ENCODE measurements at regions not wholly inside any gene's neighbourhood (a gene's known extent, or its start where the extent isn't known, plus 50 kb on each side); places are given as distances from the start of the nearest gene placed in this dataset.
A peak's percentile ranks its signal among the peaks of the same experiment; 100 is the strongest.

DNA sequence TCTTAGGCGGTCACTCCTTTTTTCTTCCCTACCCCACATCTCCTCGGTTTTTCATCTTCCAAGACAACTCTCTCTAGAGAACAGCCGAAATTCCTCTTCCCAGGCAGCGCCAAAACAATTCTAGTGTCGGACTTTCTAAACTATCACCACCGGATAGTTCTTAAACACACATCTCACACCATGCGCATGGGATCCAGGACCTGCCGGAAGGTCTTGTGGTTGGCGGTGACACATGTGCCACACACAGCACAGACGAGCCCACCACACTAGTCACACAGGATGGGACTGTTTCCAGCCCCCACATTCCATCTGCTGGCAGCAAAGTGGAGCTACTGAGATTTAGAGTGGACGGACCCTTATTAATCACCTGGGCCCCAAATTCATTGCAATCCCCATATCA, 614.9 kb upstream of the CADM1 start:
- no peaks in the 10 kb centered on the region for H3K9me3 ChIP-seq (replicated peaks)
- H3K4me3 ChIP-seq, result no peak overlapping the region
- H3K4me1 ChIP-seq (replicated peaks), result no peaks in the 10 kb centered on the region
- no peak for DNase-seq (ENCODE audit: low read depth in 1 of 2, low spot score in 2 of 2)
- no peaks in the 10 kb centered on the region for H3K36me3 ChIP-seq
- no peaks in the 10 kb centered on the region for H3K27me3 ChIP-seq (replicated peaks)
- H3K27ac ChIP-seq, result no peak overlapping the region

DNA sequence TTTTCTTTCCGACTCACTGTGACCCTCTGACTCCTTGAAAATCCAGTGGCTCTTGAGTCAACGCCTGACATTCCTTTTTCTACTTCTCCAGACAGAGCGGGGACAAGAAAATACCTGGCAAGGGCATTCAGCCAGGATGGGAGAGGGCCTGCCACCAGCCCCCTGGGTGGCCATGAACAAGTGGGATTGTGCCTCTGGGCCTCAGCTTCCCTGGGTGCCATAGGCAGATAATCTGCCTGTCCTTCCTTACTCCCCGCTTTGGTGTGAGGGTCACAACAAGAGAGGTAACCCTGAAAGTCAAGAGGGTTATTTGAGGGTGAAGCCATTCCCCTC, 613.9 kb upstream of the CADM1 start:
- Histone ChIP-seq H3K9me3 (replicated peaks) (no peaks in the 10 kb centered on the region), H3K27ac (no peak overlapping the region), H3K4me3 (no peak overlapping the region), H3K27me3 (replicated peaks) (no peaks in the 10 kb centered on the region), H3K36me3 (no peaks in the 10 kb centered on the region), H3K4me1 (replicated peaks) (no peaks in the 10 kb centered on the region)
- DNase-seq (ENCODE audit: low read depth in 1 of 2, low spot score in 2 of 2), result no peak

DNA sequence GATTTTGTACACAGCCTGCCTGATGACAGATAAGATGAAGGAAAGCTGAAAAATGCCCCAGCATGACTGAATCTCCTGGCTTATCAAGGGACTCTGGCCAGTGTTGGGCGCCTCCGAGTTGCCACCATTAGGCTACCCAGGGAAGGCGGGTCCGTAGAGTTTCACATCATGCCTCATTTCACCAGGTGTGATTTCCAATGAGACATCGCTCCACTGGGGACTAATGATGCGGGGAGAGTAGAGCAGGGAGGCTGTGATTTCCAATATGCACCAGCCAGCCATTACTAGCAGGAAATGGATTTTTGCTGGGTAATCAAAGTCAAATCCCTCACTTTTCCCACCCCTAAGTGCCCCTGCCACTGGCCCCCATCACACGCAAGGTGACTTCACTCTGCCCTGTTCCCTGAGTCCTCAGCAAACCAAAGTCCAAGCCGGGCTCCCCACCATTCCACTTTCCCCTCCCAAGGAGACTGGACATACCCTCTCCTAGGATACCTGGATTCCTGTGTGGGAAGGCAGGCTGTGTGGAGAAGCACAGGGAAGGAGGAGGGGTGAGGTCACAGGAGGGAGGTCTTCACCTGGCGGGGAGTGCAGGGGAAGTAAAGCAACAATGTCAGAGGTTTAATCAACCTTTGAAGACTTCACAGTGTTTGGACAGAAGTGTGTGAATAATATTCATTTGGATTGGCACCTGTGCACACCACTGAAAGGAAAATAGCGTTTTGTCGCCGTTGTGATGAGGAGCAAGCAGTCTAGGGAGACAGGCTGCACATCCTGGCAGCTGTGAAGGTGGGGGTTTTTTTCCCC, 613.3 kb upstream of the CADM1 start:
- no peaks in the 10 kb centered on the region for H3K9me3 ChIP-seq (replicated peaks)
- no peaks in the 10 kb centered on the region for H3K4me1 ChIP-seq (replicated peaks)
- H3K27me3 ChIP-seq (replicated peaks), result no peaks in the 10 kb centered on the region
- H3K4me3 ChIP-seq, result no peak overlapping the region
- DNase-seq (ENCODE audit: low read depth in 1 of 2, low spot score in 2 of 2), result no peak
- no peak overlapping the region for H3K27ac ChIP-seq
- H3K36me3 ChIP-seq, result no peaks in the 10 kb centered on the region

DNA sequence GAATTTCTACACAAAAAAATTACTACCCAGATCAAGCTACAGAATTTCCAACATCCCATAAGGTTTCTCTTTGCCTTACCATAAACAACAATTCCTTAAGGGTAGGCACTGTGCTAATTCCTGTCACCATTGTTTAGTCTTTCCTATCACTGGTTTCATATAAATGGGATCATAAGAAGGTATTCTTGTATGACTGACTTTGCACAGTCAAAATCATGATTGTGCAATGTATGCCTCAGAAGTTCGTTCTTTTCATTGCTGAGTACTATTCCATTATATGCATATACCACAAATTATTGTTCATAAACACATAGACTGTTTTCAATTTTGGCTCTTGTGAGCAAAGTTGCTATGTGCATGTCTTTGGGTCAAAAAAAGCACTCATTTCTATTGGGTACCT, 611.6 kb upstream of the CADM1 start:
- Histone ChIP-seq H3K27me3 (replicated peaks) (no peaks in the 10 kb centered on the region), H3K36me3 (no peaks in the 10 kb centered on the region), H3K27ac (no peak overlapping the region), H3K4me1 (replicated peaks) (no peaks in the 10 kb centered on the region), H3K4me3 (no peak overlapping the region), H3K9me3 (replicated peaks) (no peaks in the 10 kb centered on the region)
- no peak for DNase-seq (ENCODE audit: low read depth in 1 of 2, low spot score in 2 of 2)

DNA sequence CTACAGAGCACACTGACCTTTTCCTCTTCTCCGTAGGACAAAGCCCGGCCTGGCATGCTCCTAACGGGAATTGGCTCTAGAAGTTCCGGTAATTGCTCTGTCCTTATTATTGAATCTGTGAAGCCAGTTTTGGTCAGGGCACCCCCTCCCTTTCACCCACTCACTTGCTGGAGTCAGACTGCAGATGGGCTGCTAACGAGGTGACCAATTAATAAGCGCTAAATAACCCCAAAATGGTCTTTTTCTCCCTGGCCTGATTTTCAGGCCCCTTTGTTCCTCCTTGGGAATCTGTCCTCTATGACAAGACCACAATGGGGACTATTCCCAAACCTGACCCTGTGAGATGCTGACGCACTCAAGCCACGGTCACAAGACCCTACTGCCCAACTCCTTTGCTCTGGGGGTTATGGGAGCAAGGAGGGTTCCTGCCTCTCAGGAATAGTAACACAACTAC, 610.0 kb upstream of the CADM1 start:
- Histone ChIP-seq H3K9me3 (replicated peaks) (no peaks in the 10 kb centered on the region), H3K4me1 (replicated peaks) (no peaks in the 10 kb centered on the region), H3K27ac (no peak overlapping the region), H3K27me3 (replicated peaks) (no peaks in the 10 kb centered on the region), H3K4me3 (no peak overlapping the region), H3K36me3 (no peaks in the 10 kb centered on the region)
- no peak for DNase-seq (ENCODE audit: low read depth in 1 of 2, low spot score in 2 of 2)

DNA sequence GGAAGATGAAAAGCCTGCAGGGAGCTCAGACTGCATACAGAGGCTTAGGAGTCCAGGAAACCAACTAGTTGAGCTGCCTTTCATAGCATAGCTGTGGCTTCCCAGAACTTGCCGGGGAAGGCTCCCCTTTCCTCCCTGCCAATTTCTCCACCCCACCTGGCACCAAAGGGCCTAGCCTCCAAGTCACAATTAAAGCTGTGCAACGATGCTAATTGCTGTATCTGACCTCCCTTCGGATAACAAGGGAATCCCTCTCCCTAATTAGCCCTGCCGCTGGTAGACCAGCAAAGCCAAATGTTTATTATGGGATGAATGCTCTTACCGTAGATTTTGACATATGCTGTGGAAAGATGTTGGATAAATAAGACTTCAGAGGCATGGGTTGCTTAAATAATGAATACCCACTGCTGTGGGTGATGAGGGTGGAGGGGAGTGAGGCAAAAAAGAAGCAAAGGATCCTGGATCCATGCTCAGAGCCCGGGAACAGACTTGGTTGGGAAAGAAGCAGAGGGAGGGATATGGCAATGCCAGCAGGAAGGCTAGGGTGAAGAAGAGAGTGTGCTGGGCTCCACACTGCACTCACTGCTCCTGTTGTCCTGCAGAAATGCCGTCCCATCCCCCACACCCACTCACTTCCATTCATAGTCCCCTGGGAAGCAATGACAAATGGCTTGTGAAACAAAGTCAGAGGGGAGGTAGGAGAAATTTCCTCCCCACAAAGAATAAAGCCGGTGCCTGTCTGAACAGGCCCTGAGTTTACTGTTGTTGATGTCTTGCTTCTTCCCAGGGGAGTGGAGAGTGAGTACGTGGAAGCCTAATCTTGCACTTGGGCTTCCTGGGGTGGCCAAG, 608.1 kb upstream of the CADM1 start:
- Histone ChIP-seq H3K27ac (no peak overlapping the region), H3K9me3 (replicated peaks) (no peaks in the 10 kb centered on the region), H3K4me3 (no peak overlapping the region), H3K27me3 (replicated peaks) (no peaks in the 10 kb centered on the region), H3K4me1 (replicated peaks) (no peaks in the 10 kb centered on the region), H3K36me3 (no peaks in the 10 kb centered on the region)
- DNase-seq (ENCODE audit: low read depth in 1 of 2, low spot score in 2 of 2), result no peak

DNA sequence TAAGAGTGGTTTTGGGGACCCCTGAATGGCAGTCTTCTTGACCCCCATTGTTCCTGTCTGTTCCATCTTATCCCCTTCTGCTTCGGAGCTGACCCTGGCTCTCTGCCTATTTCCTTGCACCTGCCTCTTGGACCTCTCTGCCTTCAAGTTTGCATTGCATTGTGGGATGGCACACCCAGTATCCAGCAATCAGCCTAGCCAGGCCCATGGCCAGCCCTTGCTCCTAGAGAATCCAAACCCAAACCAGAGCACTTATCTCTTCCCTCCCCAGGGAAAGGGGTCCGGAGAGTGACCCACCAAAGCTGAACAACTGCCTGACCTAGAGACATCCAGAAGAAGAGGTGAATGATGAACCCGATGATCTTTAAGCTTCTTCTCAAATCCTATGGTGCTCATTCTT, 607.3 kb upstream of the CADM1 start:
- no peaks in the 10 kb centered on the region for H3K9me3 ChIP-seq (replicated peaks)
- no peak overlapping the region for H3K4me3 ChIP-seq
- no peaks in the 10 kb centered on the region for H3K4me1 ChIP-seq (replicated peaks)
- H3K27ac ChIP-seq, result no peak overlapping the region
- no peak for DNase-seq (ENCODE audit: low read depth in 1 of 2, low spot score in 2 of 2)
- no peaks in the 10 kb centered on the region for H3K36me3 ChIP-seq
- H3K27me3 ChIP-seq (replicated peaks), result no peaks in the 10 kb centered on the region

DNA sequence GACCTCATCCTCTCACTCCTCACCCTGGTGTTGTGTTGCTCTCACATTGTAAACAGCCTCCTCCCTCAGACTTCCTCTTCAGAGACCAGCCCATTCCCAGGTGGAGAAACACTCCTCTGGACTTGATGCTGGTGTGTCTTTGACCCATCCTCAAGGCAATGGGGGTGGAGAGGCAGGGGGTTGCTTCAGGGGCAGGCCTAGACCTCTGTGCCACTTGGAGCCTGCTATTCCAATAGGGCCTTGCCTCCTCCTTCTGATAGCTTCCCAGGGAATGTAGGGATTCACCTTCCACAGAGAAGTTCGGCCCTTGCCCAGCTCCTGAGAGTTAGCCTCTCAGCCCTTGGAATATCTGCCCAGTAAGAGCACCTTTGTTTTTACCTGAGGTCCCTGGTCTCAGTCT, 606.6 kb upstream of the CADM1 start:
- Histone ChIP-seq H3K36me3 (no peaks in the 10 kb centered on the region), H3K9me3 (replicated peaks) (no peaks in the 10 kb centered on the region), H3K4me1 (replicated peaks) (no peaks in the 10 kb centered on the region), H3K27ac (no peak overlapping the region), H3K27me3 (replicated peaks) (no peaks in the 10 kb centered on the region), H3K4me3 (no peak overlapping the region)
- no peak for DNase-seq (ENCODE audit: low read depth in 1 of 2, low spot score in 2 of 2)

DNA sequence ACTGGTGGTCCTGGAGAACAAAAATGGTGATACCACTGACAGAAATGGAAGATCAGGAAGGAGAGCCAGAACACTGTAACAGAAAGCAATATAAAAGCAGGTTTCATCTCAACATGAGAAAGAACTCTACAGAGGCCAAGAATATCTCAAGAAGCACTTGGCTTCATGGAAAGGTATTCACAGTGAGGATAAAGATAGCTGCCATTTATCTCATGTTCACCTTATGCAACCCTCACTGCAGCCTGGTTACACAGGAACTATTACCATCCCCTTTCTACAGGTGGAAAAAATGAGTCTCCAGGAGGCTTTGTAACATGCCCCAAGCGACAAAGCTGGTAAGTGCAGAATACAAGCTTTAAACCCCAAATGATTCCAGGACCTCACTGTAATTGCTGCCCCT, 606.1 kb upstream of the CADM1 start:
- H3K4me3 ChIP-seq, result no peak overlapping the region
- no peaks in the 10 kb centered on the region for H3K4me1 ChIP-seq (replicated peaks)
- DNase-seq (ENCODE audit: low read depth in 1 of 2, low spot score in 2 of 2), result no peak
- no peaks in the 10 kb centered on the region for H3K27me3 ChIP-seq (replicated peaks)
- no peaks in the 10 kb centered on the region for H3K36me3 ChIP-seq
- no peak overlapping the region for H3K27ac ChIP-seq
- H3K9me3 ChIP-seq (replicated peaks), result no peaks in the 10 kb centered on the region

DNA sequence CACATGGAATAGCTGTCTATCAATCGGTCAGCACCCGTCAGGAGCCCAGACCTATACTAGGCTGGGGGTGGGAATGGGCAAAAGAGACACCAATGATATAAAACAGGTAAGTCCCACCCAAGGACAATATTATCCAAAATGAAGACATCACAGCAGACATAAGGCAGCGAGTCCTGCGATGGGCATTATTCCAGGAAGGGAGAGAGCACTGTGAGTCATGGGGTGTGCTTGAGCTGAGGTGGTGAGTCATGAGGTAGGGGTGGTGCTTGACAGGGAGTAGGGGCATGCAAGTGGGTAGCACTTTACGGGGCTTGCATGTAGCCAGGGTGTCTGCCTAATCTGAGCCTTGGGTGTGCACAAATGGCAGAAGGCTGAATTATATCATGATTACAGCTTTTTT, 605.0 kb upstream of the CADM1 start:
- H3K9me3 ChIP-seq (replicated peaks), result no peaks in the 10 kb centered on the region
- no peak overlapping the region for H3K4me3 ChIP-seq
- H3K27me3 ChIP-seq (replicated peaks), result no peaks in the 10 kb centered on the region
- H3K4me1 ChIP-seq (replicated peaks), result no peaks in the 10 kb centered on the region
- peak in 1 of 2 experiments; percentile 39 for DNase-seq (ENCODE audit: low read depth in 1 of 2, low spot score in 2 of 2)
- H3K36me3 ChIP-seq, result no peaks in the 10 kb centered on the region
- H3K27ac ChIP-seq, result no peak overlapping the region

DNA sequence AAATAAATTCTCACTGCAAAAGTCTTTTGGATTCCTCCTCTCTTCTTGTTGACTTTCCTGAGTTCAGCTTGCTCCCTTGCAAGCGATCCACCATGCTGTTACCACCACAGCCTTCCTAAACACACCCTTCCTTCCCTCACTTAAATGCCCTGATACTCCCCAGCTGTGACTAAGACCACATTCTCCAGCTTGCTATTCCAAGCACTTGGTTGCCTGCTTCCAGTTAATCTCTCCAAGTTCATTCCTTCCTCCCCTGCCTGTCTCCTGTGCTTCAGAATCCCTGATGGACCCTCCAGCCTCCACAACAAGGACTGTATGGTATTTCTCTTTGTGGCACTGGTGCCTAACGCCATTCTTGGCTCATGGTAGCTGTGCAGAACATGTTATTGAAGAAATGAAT, 603.9 kb upstream of the CADM1 start:
- no peak for DNase-seq (ENCODE audit: low read depth in 1 of 2, low spot score in 2 of 2)
- Histone ChIP-seq H3K4me1 (replicated peaks) (no peaks in the 10 kb centered on the region), H3K27me3 (replicated peaks) (no peaks in the 10 kb centered on the region), H3K9me3 (replicated peaks) (no peaks in the 10 kb centered on the region), H3K36me3 (no peaks in the 10 kb centered on the region), H3K4me3 (no peak overlapping the region), H3K27ac (no peak overlapping the region)

DNA sequence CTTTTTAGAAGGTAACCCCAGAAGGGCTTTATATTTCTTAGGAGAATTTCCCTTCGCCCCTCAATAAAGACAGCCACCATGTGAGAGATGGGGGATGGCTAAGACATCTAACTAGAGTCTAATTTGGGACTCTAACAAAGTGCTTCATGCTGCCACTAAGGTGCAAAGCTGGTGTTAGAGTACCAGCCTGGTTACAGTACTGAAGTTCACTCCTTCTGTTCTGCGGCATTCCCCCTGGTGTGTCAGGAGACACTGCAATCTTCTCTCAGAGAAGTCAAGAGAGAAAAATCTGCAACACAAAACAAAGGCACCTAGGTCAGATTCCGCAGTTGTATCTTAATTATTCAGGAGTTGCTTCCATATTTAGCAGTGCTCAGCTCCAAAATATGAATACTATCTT, 603.0 kb upstream of the CADM1 start:
- H3K9me3 ChIP-seq (replicated peaks), result no peaks in the 10 kb centered on the region
- no peaks in the 10 kb centered on the region for H3K27me3 ChIP-seq (replicated peaks)
- no peaks in the 10 kb centered on the region for H3K36me3 ChIP-seq
- H3K27ac ChIP-seq, result no peak overlapping the region
- H3K4me1 ChIP-seq (replicated peaks), result no peaks in the 10 kb centered on the region
- DNase-seq (ENCODE audit: low read depth in 1 of 2, low spot score in 2 of 2), result no peak
- H3K4me3 ChIP-seq, result no peak overlapping the region

DNA sequence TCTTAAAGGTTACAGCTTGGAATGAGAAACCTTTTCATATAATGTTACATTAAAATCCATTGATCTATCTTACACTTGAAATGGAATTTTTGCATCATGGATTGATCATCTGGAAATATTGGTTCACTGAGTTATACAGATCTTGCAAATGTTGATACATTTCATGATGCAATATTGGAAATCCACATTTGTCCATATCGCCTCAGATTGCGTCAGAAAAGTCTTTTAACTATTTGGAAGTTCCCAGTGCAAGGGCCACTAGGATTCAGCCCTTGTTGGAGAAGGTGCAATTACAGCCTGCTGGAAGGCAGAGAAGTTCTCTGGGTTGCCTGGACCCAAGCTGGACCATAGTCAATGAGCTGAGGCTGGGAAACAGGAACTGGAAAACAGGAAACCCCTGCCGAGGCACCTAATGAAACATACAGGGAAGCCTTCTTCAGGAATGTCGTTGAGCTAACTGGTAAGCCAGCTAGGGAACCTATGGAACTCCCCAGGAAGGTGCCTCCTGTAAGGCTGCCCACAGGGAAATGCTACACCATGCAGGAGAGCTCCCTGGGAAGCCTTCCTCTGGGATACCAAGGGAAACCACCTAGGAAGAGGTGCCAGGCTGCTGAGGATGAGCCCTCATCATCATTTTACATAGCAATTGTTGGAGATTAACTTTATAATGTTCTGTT, 600.4 kb upstream of the CADM1 start:
- Histone ChIP-seq H3K27ac (no peak overlapping the region), H3K4me1 (replicated peaks) (no peaks in the 10 kb centered on the region), H3K27me3 (replicated peaks) (no peaks in the 10 kb centered on the region), H3K9me3 (replicated peaks) (no peaks in the 10 kb centered on the region), H3K36me3 (no peaks in the 10 kb centered on the region), H3K4me3 (no peak overlapping the region)
- no peak for DNase-seq (ENCODE audit: low read depth in 1 of 2, low spot score in 2 of 2)

DNA sequence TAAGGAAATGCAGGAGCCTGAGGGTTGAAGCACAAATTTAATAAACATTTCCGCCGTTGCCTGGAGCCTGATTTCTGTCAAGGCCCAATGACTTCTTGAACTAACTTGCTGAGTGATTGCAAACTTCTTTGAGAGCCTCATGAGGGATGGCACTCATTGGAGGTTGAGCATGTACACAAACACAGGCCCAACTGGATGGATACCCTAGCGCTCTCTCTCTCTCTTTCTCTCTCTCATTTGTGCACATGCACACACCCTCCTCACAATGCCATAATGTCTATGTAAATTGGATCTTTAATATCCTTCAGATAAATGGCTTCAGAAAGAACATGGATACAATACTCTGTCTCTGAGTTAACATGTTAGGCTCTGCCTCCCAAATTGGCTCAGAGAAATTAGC, 597.7 kb upstream of the CADM1 start:
- no peaks in the 10 kb centered on the region for H3K36me3 ChIP-seq
- no peak overlapping the region for H3K4me3 ChIP-seq
- no peaks in the 10 kb centered on the region for H3K27me3 ChIP-seq (replicated peaks)
- H3K9me3 ChIP-seq (replicated peaks), result no peaks in the 10 kb centered on the region
- no peaks in the 10 kb centered on the region for H3K4me1 ChIP-seq (replicated peaks)
- DNase-seq (ENCODE audit: low read depth in 1 of 2, low spot score in 2 of 2), result no peak
- no peak overlapping the region for H3K27ac ChIP-seq

Measured in SJSA1 (cell line).